Fibroblast of lung (primary cell): ENCODE measurements at regions not wholly inside any gene's neighbourhood (a gene's known extent, or its start where the extent isn't known, plus 50 kb on each side); places are given as distances from the start of the nearest gene placed in this dataset.

ENCODE experiments used
- DNase-seq, 2 donors: peaks; one replicate each; pipeline versions ENCODE4 v3.0.0 to v3.0.0-alpha.2; 2010; ENCODE audit warnings: low read depth in 2 of 2
- H2AFZ ChIP-seq: 2 replicates; pipeline ENCODE4 v1.5.1; 2012; ENCODE audit warnings: low read length, control low read depth, inconsistent platforms
- H3K27ac ChIP-seq: 2 replicates; pipeline ENCODE4 v1.5.1; 2011; ENCODE audit warnings: low read length, control low read depth; ENCODE audit not compliant: insufficient read depth
- H3K27me3 ChIP-seq: 2 replicates; pipeline ENCODE4 v1.5.1; 2011; ENCODE audit warnings: mild to moderate bottlenecking, low read length; ENCODE audit not compliant: control insufficient read depth, insufficient read depth
- H3K36me3 ChIP-seq: 2 replicates; pipeline ENCODE4 v1.5.1; 2011; ENCODE audit warnings: low read length; ENCODE audit not compliant: control insufficient read depth, insufficient read depth
- H3K4me1 ChIP-seq: 2 replicates; pipeline ENCODE4 v1.5.1; 2011; ENCODE audit warnings: low read length; ENCODE audit not compliant: control insufficient read depth, insufficient read depth; ENCODE audit errors: extremely low read depth
- H3K4me2 ChIP-seq: 2 replicates; pipeline ENCODE4 v1.5.1; 2011; ENCODE audit warnings: low read length, control low read depth; ENCODE audit not compliant: insufficient read depth; ENCODE audit errors: extremely low read depth
- H3K4me3 ChIP-seq, 4 experiments: fragments of 200-600 bp in 1 of 4; sonication (generic) in 1 of 4; replicated peaks in 1 of 4; 2 replicates each; pipeline ENCODE4 v1.5.1; 2011 to 2016; ENCODE audit warnings: low read length in 4 of 4, low read depth in 3 of 4, mild to moderate bottlenecking in 3 of 4, control low read depth in 2 of 4, inconsistent platforms in 1 of 4, mixed read lengths in 1 of 4; ENCODE audit not compliant: insufficient read depth in 1 of 4; ENCODE audit errors: control extremely low read depth in 1 of 4
- H3K79me2 ChIP-seq: 2 replicates; pipeline ENCODE4 v1.5.1; 2012; ENCODE audit warnings: mild to moderate bottlenecking, low read length, inconsistent platforms; ENCODE audit not compliant: control insufficient read depth, insufficient read depth
- H3K9ac ChIP-seq: 2 replicates; pipeline ENCODE4 v1.5.1; 2011; ENCODE audit warnings: mild to moderate bottlenecking, low read length, control low read depth; ENCODE audit not compliant: insufficient read depth
- H3K9me3 ChIP-seq: 2 replicates; pipeline ENCODE4 v1.5.1; 2012; ENCODE audit warnings: low read depth, low read length; ENCODE audit not compliant: control insufficient read depth, insufficient read depth
- H4K20me1 ChIP-seq: 2 replicates; pipeline ENCODE4 v1.5.1; 2011; ENCODE audit warnings: low read length; ENCODE audit not compliant: control insufficient read depth, insufficient read depth; ENCODE audit errors: extremely low read depth
- EZH2 ChIP-seq: IDR thresholded peaks from 2 replicates; pipeline ENCODE4 v1.5.1; 2012; ENCODE audit warnings: low read length, control low read depth, mild to moderate bottlenecking; ENCODE audit errors: missing control alignments
- TF ChIP-seq, protein P1 (sequence below), 2 donors: IDR thresholded peaks in 1 of 2; conservative IDR thresholded peaks in 1 of 2; 1 replicate in 1 of 2; 2 replicates in 1 of 2; pipeline ENCODE4 v1.5.1; 2011 to 2012; ENCODE audit warnings: low read length in 2 of 2, control low read depth in 1 of 2, inconsistent platforms in 1 of 2, low read depth in 1 of 2, mild to moderate bottlenecking in 1 of 2

DNA sequence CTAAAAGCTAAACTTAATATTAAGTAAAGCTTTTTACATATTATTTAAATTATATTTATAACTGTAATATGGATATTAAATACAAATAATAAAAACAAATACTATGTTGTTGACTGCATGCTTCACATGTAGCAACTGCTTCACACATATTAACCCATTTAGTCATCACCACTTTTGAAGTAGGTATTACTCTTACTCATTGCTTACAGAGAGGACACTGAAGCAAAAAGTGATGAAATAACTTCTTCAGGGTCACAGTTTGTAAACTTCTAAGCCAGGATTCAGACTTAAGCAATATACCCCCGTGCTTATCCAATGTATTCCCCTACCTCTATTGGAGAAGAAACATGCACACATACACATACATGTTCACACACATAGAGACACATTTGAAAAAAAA is 166.6 kb downstream of the DKK2 start:
- Histone ChIP-seq H3K27me3 (no peaks in the 10 kb centered on the region), H3K36me3 (no peaks in the 10 kb centered on the region), H3K9ac (no peak overlapping the region), H3K79me2 (no peaks in the 10 kb centered on the region), H4K20me1 (no peaks in the 10 kb centered on the region), H3K4me2 (no peak overlapping the region), H3K4me3 (no peak overlapping the region), H3K4me1 (no peaks in the 10 kb centered on the region), H2AFZ (no peak overlapping the region), H3K27ac (no peak overlapping the region), H3K9me3 (no peaks in the 10 kb centered on the region)
- peak; percentile 24 to 58 for DNase-seq
- TF ChIP-seq, protein P1, sequence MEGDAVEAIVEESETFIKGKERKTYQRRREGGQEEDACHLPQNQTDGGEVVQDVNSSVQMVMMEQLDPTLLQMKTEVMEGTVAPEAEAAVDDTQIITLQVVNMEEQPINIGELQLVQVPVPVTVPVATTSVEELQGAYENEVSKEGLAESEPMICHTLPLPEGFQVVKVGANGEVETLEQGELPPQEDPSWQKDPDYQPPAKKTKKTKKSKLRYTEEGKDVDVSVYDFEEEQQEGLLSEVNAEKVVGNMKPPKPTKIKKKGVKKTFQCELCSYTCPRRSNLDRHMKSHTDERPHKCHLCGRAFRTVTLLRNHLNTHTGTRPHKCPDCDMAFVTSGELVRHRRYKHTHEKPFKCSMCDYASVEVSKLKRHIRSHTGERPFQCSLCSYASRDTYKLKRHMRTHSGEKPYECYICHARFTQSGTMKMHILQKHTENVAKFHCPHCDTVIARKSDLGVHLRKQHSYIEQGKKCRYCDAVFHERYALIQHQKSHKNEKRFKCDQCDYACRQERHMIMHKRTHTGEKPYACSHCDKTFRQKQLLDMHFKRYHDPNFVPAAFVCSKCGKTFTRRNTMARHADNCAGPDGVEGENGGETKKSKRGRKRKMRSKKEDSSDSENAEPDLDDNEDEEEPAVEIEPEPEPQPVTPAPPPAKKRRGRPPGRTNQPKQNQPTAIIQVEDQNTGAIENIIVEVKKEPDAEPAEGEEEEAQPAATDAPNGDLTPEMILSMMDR (conservative IDR thresholded peaks at IDR 0.05 in 1 of 2, IDR thresholded peaks at IDR 0.05 in 1 of 2; ENCODE audit: low read depth in 1 of 2, low read length in 2 of 2), result no peak

DNA sequence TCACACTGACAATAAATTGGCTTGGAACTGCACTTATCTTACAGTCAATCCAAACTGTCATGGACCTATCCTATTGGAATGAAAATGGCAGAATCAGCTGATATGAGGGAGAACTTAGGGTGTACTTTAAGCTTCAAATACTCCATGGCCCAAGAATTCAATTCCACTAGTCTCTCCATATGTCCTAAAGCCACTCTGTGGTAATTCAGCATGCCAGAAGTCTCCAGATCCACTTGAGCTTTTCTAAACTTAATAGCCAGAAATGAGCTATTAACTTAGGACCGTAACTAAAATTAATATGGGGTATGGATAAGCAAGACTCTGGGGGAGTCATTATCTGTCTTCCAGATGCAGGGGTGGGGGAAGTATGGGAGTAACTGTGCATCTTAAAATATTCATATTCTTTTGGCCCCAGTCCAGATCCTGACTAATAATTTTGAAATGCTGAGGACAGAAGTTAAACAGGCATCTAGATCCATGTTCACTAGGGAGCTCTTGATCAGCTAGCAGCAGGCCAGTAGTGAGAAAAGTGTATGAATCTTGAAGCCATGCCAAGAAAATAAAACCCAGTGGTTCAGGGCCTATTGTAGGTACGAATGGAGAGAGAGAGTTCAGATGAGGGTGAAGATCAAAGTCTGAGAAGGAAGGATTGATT is 167.6 kb downstream of the DKK2 start:
- peak; percentile 52 to 66 for DNase-seq
- no peak overlapping the region for H3K9ac ChIP-seq
- no peak overlapping the region for H3K27ac ChIP-seq

DNA sequence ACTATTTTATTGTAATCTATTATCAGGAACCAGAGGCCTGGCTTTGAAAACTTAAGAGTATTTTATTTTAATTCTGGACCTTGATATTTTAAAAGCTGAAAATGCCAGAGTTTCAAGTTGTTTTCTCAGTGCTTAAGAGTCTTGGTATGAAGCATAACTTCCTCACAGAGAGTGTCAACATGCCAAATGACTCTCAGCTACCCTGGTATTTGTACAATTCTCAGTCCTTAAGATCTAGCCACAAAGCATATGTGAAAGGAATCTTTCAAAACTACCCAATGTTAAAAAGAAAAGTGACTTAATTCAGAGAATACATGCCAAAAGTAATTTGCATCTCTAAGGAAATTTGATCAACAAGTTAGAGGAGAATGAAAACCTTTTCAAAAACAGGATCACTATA is 171.9 kb downstream of the DKK2 start:
- Histone ChIP-seq H3K27ac (no peak overlapping the region), H3K36me3 (no peaks in the 10 kb centered on the region), H3K4me2 (no peak overlapping the region), H3K79me2 (no peaks in the 10 kb centered on the region), H3K4me3 (no peak overlapping the region), H3K9me3 (no peaks in the 10 kb centered on the region), H3K4me1 (no peaks in the 10 kb centered on the region), H4K20me1 (no peaks in the 10 kb centered on the region), H3K27me3 (no peaks in the 10 kb centered on the region), H3K9ac (no peak overlapping the region), H2AFZ (no peak overlapping the region)
- no peak for TF ChIP-seq EZH2
- TF ChIP-seq, protein P1 (conservative IDR thresholded peaks at IDR 0.05 in 1 of 2, IDR thresholded peaks at IDR 0.05 in 1 of 2; ENCODE audit: low read depth in 1 of 2, low read length in 2 of 2), result no peak
- DNase-seq, result peak; percentile 2 to 86

More for the DNA sequence above, 167.6 kb downstream of the DKK2 start:
- Histone ChIP-seq H3K4me2 (no peak overlapping the region), H3K9me3 (no peaks in the 10 kb centered on the region), H3K79me2 (no peaks in the 10 kb centered on the region), H3K36me3 (no peaks in the 10 kb centered on the region), H3K4me3 (no peak overlapping the region), H4K20me1 (no peaks in the 10 kb centered on the region), H3K27me3 (no peaks in the 10 kb centered on the region), H2AFZ (no peak overlapping the region), H3K4me1 (no peaks in the 10 kb centered on the region)
- TF ChIP-seq EZH2, result no peak
- TF ChIP-seq, protein P1 (conservative IDR thresholded peaks at IDR 0.05 in 1 of 2, IDR thresholded peaks at IDR 0.05 in 1 of 2; ENCODE audit: low read depth in 1 of 2, low read length in 2 of 2), result no peak
